ENCODE measurements at regions not wholly inside any gene's neighbourhood (a gene's known extent, or its start where the extent isn't known, plus 50 kb on each side); places are given as distances from the start of the nearest gene placed in this dataset.
"Not testable (repeated sequence)": the region's sequence is repeated elsewhere in the genome, so short reads cannot be mapped to it uniquely, and the experiment has no call there.

- no peaks in the 10 kb centered on the region for H3K27me3 Mint-ChIP-seq
- H3K9me3 Mint-ChIP-seq, result peaks cover 0 to 30% (median 8%) of the 10 kb centered on the region in 9 donors
- ATAC-seq, result no peak
- no peak for DNase-seq
- no peaks in the 10 kb centered on the region for H3K36me3 Mint-ChIP-seq
- no peaks in the 10 kb centered on the region for H3K4me1 Mint-ChIP-seq
- POLR2A ChIA-PET, result no interaction called here
- no peak overlapping the region for H3K4me3 Mint-ChIP-seq
- no peak overlapping the region for H3K27ac Mint-ChIP-seq
Measured at GRCh38 chr7:137146012-137146455, 197.5 kb downstream of the PTN start.

GRCh38 chr7:137142376-137142775, 201.2 kb downstream of the PTN start:
- H3K27me3 Mint-ChIP-seq, result no peaks in the 10 kb centered on the region
- DNase-seq (no peak), ATAC-seq (no peak)
- H3K36me3 Mint-ChIP-seq, result no peaks in the 10 kb centered on the region
- H3K4me3 Mint-ChIP-seq, result no peak overlapping the region
- H3K4me1 Mint-ChIP-seq, result no peaks in the 10 kb centered on the region
- POLR2A ChIA-PET, result no interaction called here
- peaks cover 0 to 40% (median 11%) of the 10 kb centered on the region in 9 donors for H3K9me3 Mint-ChIP-seq
- no peak overlapping the region for H3K27ac Mint-ChIP-seq

GRCh38 chr7:137135654-137136350, 207.7 kb downstream of the PTN start:
- Mint-ChIP-seq H3K36me3 (no peaks in the 10 kb centered on the region), H3K4me1 (no peaks in the 10 kb centered on the region), H3K27me3 (no peaks in the 10 kb centered on the region), H3K4me3 (no peak overlapping the region), H3K27ac (no peak overlapping the region), H3K9me3 (peaks cover 0 to 28% (median 9%) of the 10 kb centered on the region in 9 donors)
- POLR2A ChIA-PET, result no interaction called here
- no peak for ATAC-seq
- no peak for DNase-seq

- peaks cover 0 to 28% (median 14%) of the 10 kb centered on the region in 9 donors for H3K9me3 Mint-ChIP-seq
- POLR2A ChIA-PET, result no interaction called here
- no peaks in the 10 kb centered on the region for H3K27me3 Mint-ChIP-seq
- no peak overlapping the region for H3K4me3 Mint-ChIP-seq
- ATAC-seq (no peak), DNase-seq (no peak)
- no peak overlapping the region for H3K27ac Mint-ChIP-seq
- no peaks in the 10 kb centered on the region for H3K36me3 Mint-ChIP-seq
- H3K4me1 Mint-ChIP-seq, result no peaks in the 10 kb centered on the region
Measured at GRCh38 chr7:137130751-137131158, 212.8 kb downstream of the PTN start.

GRCh38 chr7:137129025-137129424, 214.5 kb downstream of the PTN start:
- Mint-ChIP-seq H3K27ac (no peak overlapping the region), H3K4me3 (no peak overlapping the region), H3K36me3 (no peaks in the 10 kb centered on the region), H3K4me1 (no peaks in the 10 kb centered on the region), H3K27me3 (no peaks in the 10 kb centered on the region), H3K9me3 (peaks cover 0 to 21% (median 12%) of the 10 kb centered on the region in 9 donors)
- ATAC-seq (no peak), DNase-seq (no peak)
- POLR2A ChIA-PET, result no interaction called here

- no peak overlapping the region for H3K27ac Mint-ChIP-seq
- POLR2A ChIA-PET, result no interaction called here
- no peak for ATAC-seq
Measured at GRCh38 chr7:137127806-137128205, 215.7 kb downstream of the PTN start.

GRCh38 chr7:137127058-137127457, 216.5 kb downstream of the PTN start:
- ATAC-seq (no peak), DNase-seq (no peak)
- Mint-ChIP-seq H3K36me3 (no peaks in the 10 kb centered on the region), H3K4me1 (no peaks in the 10 kb centered on the region), H3K27ac (no peak overlapping the region), H3K9me3 (peaks cover 0 to 19% (median 5%) of the 10 kb centered on the region in 9 donors), H3K4me3 (no peak overlapping the region), H3K27me3 (no peaks in the 10 kb centered on the region)
- POLR2A ChIA-PET, result no interaction called here

More at GRCh38 chr7:137127806-137128205, 215.7 kb downstream of the PTN start:
- peaks cover 0 to 19% (median 9%) of the 10 kb centered on the region in 9 donors for H3K9me3 Mint-ChIP-seq
- DNase-seq, result no peak
- H3K4me1 Mint-ChIP-seq, result no peaks in the 10 kb centered on the region
- no peaks in the 10 kb centered on the region for H3K36me3 Mint-ChIP-seq
- H3K4me3 Mint-ChIP-seq, result no peak overlapping the region
- H3K27me3 Mint-ChIP-seq, result no peaks in the 10 kb centered on the region

GRCh38 chr7:137122145-137122544, 221.4 kb downstream of the PTN start:
- no peaks in the 10 kb centered on the region for H3K36me3 Mint-ChIP-seq
- H3K27me3 Mint-ChIP-seq, result no peaks in the 10 kb centered on the region
- no peak overlapping the region for H3K27ac Mint-ChIP-seq
- ATAC-seq, result no peak
- peaks cover 0 to 17% (median 6%) of the 10 kb centered on the region in 9 donors for H3K9me3 Mint-ChIP-seq
- POLR2A ChIA-PET, result no interaction called here
- H3K4me1 Mint-ChIP-seq, result no peaks in the 10 kb centered on the region
- DNase-seq, result no peak
- H3K4me3 Mint-ChIP-seq, result no peak overlapping the region

- H3K27ac Mint-ChIP-seq, result no peak overlapping the region
- no peaks in the 10 kb centered on the region for H3K4me1 Mint-ChIP-seq
- no peak overlapping the region for H3K4me3 Mint-ChIP-seq
- ATAC-seq, result no peak
- peaks cover 2 to 17% (median 7%) of the 10 kb centered on the region in 9 donors for H3K9me3 Mint-ChIP-seq
- no peaks in the 10 kb centered on the region for H3K27me3 Mint-ChIP-seq
- no peaks in the 10 kb centered on the region for H3K36me3 Mint-ChIP-seq
- no peak for DNase-seq
- POLR2A ChIA-PET, result no interaction called here
Measured at GRCh38 chr7:137120690-137121089, 222.8 kb downstream of the PTN start.

GRCh38 chr7:137110535-137110934, 233.0 kb downstream of the PTN start:
- DNase-seq (no peak), ATAC-seq (no peak)
- POLR2A ChIA-PET, result no interaction called here
- peaks cover 0 to 35% (median 8%) of the 10 kb centered on the region in 9 donors for H3K9me3 Mint-ChIP-seq
- H3K4me3 Mint-ChIP-seq, result no peak overlapping the region
- no peaks in the 10 kb centered on the region for H3K27me3 Mint-ChIP-seq
- H3K27ac Mint-ChIP-seq, result no peak overlapping the region
- H3K4me1 Mint-ChIP-seq, result no peaks in the 10 kb centered on the region
- H3K36me3 Mint-ChIP-seq, result no peaks in the 10 kb centered on the region

- Mint-ChIP-seq H3K9me3 (peaks cover 2 to 39% (median 7%) of the 10 kb centered on the region in 9 donors), H3K36me3 (no peaks in the 10 kb centered on the region), H3K4me1 (no peaks in the 10 kb centered on the region), H3K4me3 (no peak overlapping the region), H3K27ac (no peak overlapping the region), H3K27me3 (no peaks in the 10 kb centered on the region)
- POLR2A ChIA-PET, result no interaction called here
- no peak for DNase-seq
- no peak for ATAC-seq
Measured at GRCh38 chr7:137110091-137110509, 233.4 kb downstream of the PTN start.

- H3K27ac Mint-ChIP-seq, H3K4me1 Mint-ChIP-seq, H3K27me3 Mint-ChIP-seq, DNase-seq, H3K4me3 Mint-ChIP-seq, ATAC-seq, POLR2A ChIA-PET, H3K36me3 Mint-ChIP-seq: not testable (repeated sequence)
- peaks cover 0 to 55% (median 12%) of the 10 kb centered on the region in 9 donors for H3K9me3 Mint-ChIP-seq
Measured at GRCh38 chr7:137107802-137108201, 235.7 kb downstream of the PTN start.

- H3K4me1 Mint-ChIP-seq, H3K4me3 Mint-ChIP-seq, H3K27ac Mint-ChIP-seq, ATAC-seq, DNase-seq, H3K36me3 Mint-ChIP-seq, POLR2A ChIA-PET, H3K27me3 Mint-ChIP-seq: not testable (repeated sequence)
- peaks cover 0 to 60% (median 19%) of the 10 kb centered on the region in 9 donors for H3K9me3 Mint-ChIP-seq
Measured at GRCh38 chr7:137103526-137103925, 235.1 kb downstream of the CHRM2 start.

GRCh38 chr7:137097111-137097510, 228.7 kb downstream of the CHRM2 start:
- DNase-seq (no peak), ATAC-seq (no peak)
- Mint-ChIP-seq H3K4me1 (no peaks in the 10 kb centered on the region), H3K27me3 (no peaks in the 10 kb centered on the region), H3K36me3 (no peaks in the 10 kb centered on the region), H3K9me3 (peaks cover 2 to 74% (median 23%) of the 10 kb centered on the region in 9 donors), H3K4me3 (no peak overlapping the region), H3K27ac (no peak overlapping the region)
- POLR2A ChIA-PET, result no interaction called here
